Sigmoid colon (tissue), 6 donors: ENCODE measurements at regions not wholly inside any gene's neighbourhood (a gene's known extent, or its start where the extent isn't known, plus 50 kb on each side); places are given as distances from the start of the nearest gene placed in this dataset.

ENCODE experiments used
- DNase-seq: peaks from one replicate; pipeline ENCODE4 v3.0.0-alpha.2; 2019
- H3K27ac ChIP-seq, 4 donors: fragments of 200-600 bp; sonication (generic); one replicate each; pipeline ENCODE4 v1.5.1; 2016 to 2019; ENCODE audit warnings: mild to moderate bottlenecking in 1 of 4
- H3K27me3 ChIP-seq, 3 donors: fragments of 200-600 bp; sonication (generic); one replicate each; pipeline ENCODE4 v1.5.1; 2019; ENCODE audit warnings: mild to moderate bottlenecking in 1 of 3
- H3K36me3 ChIP-seq, 4 donors: fragments of 200-600 bp; sonication (generic); one replicate each; pipeline ENCODE4 v1.5.1; 2016 to 2019
- H3K4me1 ChIP-seq, 4 donors: fragments of 200-600 bp; sonication (generic); one replicate each; pipeline ENCODE4 v1.5.1; 2017 to 2019
- H3K4me3 ChIP-seq, 4 donors: fragments of 200-600 bp; sonication (generic); one replicate each; pipeline ENCODE4 v1.5.1; 2017 to 2019; ENCODE audit warnings: mild to moderate bottlenecking in 2 of 4, moderate library complexity in 1 of 4
- H3K9me3 ChIP-seq, 4 donors: fragments of 200-600 bp in 3 of 4; sonication (generic) in 3 of 4; one replicate each; pipeline versions ENCODE4 v1.5.1 to v1.6.1; 2013 to 2019
- CTCF ChIP-seq, 4 experiments: fragments of 450-650 bp in 3 of 4; fragments of 200-600 bp in 1 of 4; IDR thresholded peaks; one replicate each; pipeline ENCODE4 v1.5.1; 2016 to 2019; ENCODE audit warnings: antibody characterized with exemption in 4 of 4, mild to moderate bottlenecking in 3 of 4, moderate library complexity in 2 of 4
- EP300 ChIP-seq, 4 donors: sonication (generic); formaldehyde crosslinking; IDR thresholded peaks; one replicate each; pipeline ENCODE4 v1.6.1; 2017; ENCODE audit warnings: antibody characterized with exemption in 4 of 4
- POLR2A ChIP-seq, 2 donors: fragments of 450-650 bp; IDR thresholded peaks; one replicate each; pipeline ENCODE4 v1.6.1; 2016; ENCODE audit warnings: antibody characterized with exemption in 2 of 2, mild to moderate bottlenecking in 2 of 2, moderate library complexity in 2 of 2
- POLR2AphosphoS5 ChIP-seq, 4 donors: sonication (generic); formaldehyde crosslinking; IDR thresholded peaks; one replicate each; pipeline ENCODE4 v1.6.1; 2017; ENCODE audit warnings: antibody characterized with exemption in 4 of 4
- WGBS, 2 donors: extraction: QIAGEN DNeasy Blood & Tissue Kit; methylation state at CpG; one replicate each; pipeline ENCODE4 v1.1.7; 2013; 5-methylcytosine and 5-hydroxymethylcytosine counted together
- intact Hi-C: fragments of 100-400 bp; cut with DNase I; formaldehyde crosslinking; loops from one replicate; pipeline ENCODE4 v1.15.1; 2023
- donor health status: healthy with polysubstance abuse.
- donor health status: healthy.

- Histone ChIP-seq H3K4me1 (no peaks in the 10 kb centered on the region), H3K27me3 (no peaks in the 10 kb centered on the region), H3K27ac (no peak overlapping the region), H3K36me3 (no peaks in the 10 kb centered on the region), H3K4me3 (no peak overlapping the region), H3K9me3 (no peaks in the 10 kb centered on the region)
- DNase-seq: no peak
- 32 to 69% methylated on average over 1 of the region's 1 CpG for WGBS, 2 donors
- intact Hi-C loops: no loop called here
- TF ChIP-seq POLR2AphosphoS5 (IDR thresholded peaks at IDR 0.05) (no peak), POLR2A (IDR thresholded peaks at IDR 0.05) (no peak), CTCF (IDR thresholded peaks at IDR 0.05) (no peak), EP300 (IDR thresholded peaks at IDR 0.05) (no peak)
These were observed 461.8 kb downstream of the MAT2B start for GRCh38 chr5:163967268-163967667.

- intact Hi-C loops: no loop called here
- H3K27ac ChIP-seq: no peak overlapping the region
- no peak for TF ChIP-seq CTCF (IDR thresholded peaks at IDR 0.05)
- no peak for TF ChIP-seq POLR2AphosphoS5 (IDR thresholded peaks at IDR 0.05)
- no peak for TF ChIP-seq EP300 (IDR thresholded peaks at IDR 0.05)
- no peak for TF ChIP-seq POLR2A (IDR thresholded peaks at IDR 0.05)
- no peaks in the 10 kb centered on the region for H3K36me3 ChIP-seq
- no peaks in the 10 kb centered on the region for H3K27me3 ChIP-seq
- no peak overlapping the region for H3K4me3 ChIP-seq
- WGBS, 2 donors: 44 to 75% methylated on average over 2 of the region's 2 CpGs
- no peak for DNase-seq
- H3K9me3 ChIP-seq: no peaks in the 10 kb centered on the region
- H3K4me1 ChIP-seq: no peaks in the 10 kb centered on the region
These were observed 463.2 kb downstream of the MAT2B start for GRCh38 chr5:163968651-163969050.

GRCh38 chr5:163976696-163977095 lies 471.3 kb downstream of the MAT2B start:
- TF ChIP-seq POLR2A (IDR thresholded peaks at IDR 0.05): no peak
- no peak for TF ChIP-seq POLR2AphosphoS5 (IDR thresholded peaks at IDR 0.05)
- TF ChIP-seq CTCF (IDR thresholded peaks at IDR 0.05): no peak
- TF ChIP-seq EP300 (IDR thresholded peaks at IDR 0.05): no peak
- 80 to 86% methylated on average over 3 of the region's 3 CpGs for WGBS, 2 donors
- H3K4me3 ChIP-seq: no peak overlapping the region
- no peaks in the 10 kb centered on the region for H3K36me3 ChIP-seq
- intact Hi-C loops: no loop called here
- no peaks in the 10 kb centered on the region for H3K27me3 ChIP-seq
- H3K9me3 ChIP-seq: no peaks in the 10 kb centered on the region
- H3K27ac ChIP-seq: no peak overlapping the region
- no peaks in the 10 kb centered on the region for H3K4me1 ChIP-seq
- DNase-seq: no peak

GRCh38 chr5:163978897-163979296 lies 473.5 kb downstream of the MAT2B start:
- TF ChIP-seq EP300 (IDR thresholded peaks at IDR 0.05) (no peak), POLR2AphosphoS5 (IDR thresholded peaks at IDR 0.05) (no peak), POLR2A (IDR thresholded peaks at IDR 0.05) (no peak), CTCF (IDR thresholded peaks at IDR 0.05) (no peak)
- no peaks in the 10 kb centered on the region for H3K4me1 ChIP-seq
- no peak overlapping the region for H3K27ac ChIP-seq
- no peaks in the 10 kb centered on the region for H3K9me3 ChIP-seq
- H3K27me3 ChIP-seq: no peaks in the 10 kb centered on the region
- no peaks in the 10 kb centered on the region for H3K36me3 ChIP-seq
- WGBS, 2 donors: 32 to 61% methylated on average over 5 of the region's 5 CpGs
- no peak overlapping the region for H3K4me3 ChIP-seq
- no peak for DNase-seq
- intact Hi-C loops: no loop called here

GRCh38 chr5:163988566-163988965 lies 483.1 kb downstream of the MAT2B start:
- TF ChIP-seq POLR2A (IDR thresholded peaks at IDR 0.05): no peak
- no peaks in the 10 kb centered on the region for H3K36me3 ChIP-seq
- H3K27ac ChIP-seq: no peak overlapping the region
- H3K9me3 ChIP-seq: no peaks in the 10 kb centered on the region
- no peaks in the 10 kb centered on the region for H3K27me3 ChIP-seq
- H3K4me3 ChIP-seq: no peak overlapping the region
- DNase-seq: no peak
- WGBS, 2 donors: 71 to 75% methylated on average over 4 of the region's 4 CpGs
- intact Hi-C loops: no loop called here
- peaks cover 0 to 8% (median 2%) of the 10 kb centered on the region in 4 donors for H3K4me1 ChIP-seq
